GM21423 (cell line): ENCODE measurements at regions not wholly inside any gene's neighbourhood (a gene's known extent, or its start where the extent isn't known, plus 50 kb on each side); places are given as distances from the start of the nearest gene placed in this dataset.
"Not testable (repeated sequence)": the region's sequence is repeated elsewhere in the genome, so short reads cannot be mapped to it uniquely, and the experiment has no call there.

Source experiments
- ATAC-seq: cut with Tn5 transposase; IDR thresholded peaks from one replicate; pipeline ENCODE4 v1.9.1; 2021; ENCODE audit warnings: mild to moderate bottlenecking, moderate library complexity; ENCODE audit not compliant: unreplicated experiment

DNA sequence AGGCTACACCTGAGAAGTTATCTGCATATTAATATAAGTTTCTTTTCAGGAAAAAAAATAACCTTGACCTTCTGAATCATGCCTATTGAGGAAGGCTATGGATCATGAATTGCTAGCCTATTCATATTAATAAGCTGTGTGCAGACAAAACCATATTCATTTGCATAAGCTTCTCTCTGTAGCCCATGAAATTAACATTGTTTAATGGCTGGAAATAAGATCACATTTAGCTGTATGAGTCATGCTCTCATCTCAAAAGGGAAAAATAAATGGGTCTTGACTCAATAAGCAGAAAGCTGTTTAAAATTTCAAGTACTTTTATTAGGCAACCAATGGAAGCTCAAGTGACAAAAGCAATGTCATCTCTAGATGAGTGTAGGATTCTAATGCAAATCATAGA, 330.0 kb upstream of the DEPDC1 start:
- no peak for ATAC-seq

DNA sequence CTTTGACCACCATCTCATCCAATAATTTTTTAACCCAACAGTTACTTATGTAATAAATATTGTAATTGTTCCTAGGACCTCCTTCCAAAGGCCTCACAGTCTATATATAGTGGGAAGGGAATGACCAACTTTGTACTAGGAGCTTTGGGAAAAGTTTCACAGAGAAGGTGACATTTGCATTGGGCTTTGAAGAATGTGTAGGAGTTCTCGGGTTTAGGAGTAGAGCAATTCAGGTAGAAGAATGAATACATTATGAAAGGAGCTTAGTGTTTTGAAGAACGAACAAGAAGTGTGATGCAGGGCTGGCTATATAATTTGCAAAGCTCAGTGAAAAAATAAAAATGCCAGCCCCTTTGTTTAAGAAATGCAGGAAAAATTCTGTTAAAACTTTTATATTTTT, 330.4 kb upstream of the DEPDC1 start:
- ATAC-seq = no peak

DNA sequence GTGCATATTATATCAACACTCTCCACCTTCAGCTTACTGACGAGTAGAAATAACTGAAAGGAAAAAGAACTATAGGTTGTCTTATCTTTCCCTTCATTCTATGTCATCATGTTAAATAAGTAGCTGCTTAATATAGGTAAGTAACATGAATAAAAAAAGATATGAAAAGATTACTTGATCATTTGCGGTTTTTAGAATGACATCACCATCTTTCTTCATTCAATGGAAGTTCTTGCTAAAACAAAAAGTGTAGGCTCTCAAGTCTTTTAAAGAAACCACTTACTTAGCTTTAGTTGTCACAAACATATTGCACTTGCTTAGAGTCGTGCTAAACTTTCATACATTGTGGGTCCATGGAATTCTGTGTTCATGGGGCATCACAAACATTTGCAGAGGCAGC, 331.1 kb upstream of the DEPDC1 start:
- no peak for ATAC-seq

DNA sequence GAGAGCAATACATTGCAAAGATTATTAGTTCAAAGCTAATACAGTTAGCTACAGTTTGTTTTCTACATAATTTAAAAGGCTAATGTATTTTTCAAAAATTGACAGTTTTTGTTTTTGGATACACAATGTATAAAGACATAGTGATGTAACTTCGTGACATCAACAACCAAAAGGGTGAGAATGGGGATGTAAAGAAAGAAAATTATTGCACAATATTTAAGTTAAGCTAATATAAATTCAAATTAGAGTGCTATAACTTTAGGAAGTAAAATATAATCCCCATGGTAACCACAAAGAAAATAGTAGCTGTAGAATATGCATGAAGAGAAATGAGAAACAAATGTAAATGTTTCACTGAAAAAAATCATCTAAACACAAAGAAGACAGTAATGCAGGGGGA, 334.4 kb upstream of the DEPDC1 start:
- ATAC-seq = no peak

DNA sequence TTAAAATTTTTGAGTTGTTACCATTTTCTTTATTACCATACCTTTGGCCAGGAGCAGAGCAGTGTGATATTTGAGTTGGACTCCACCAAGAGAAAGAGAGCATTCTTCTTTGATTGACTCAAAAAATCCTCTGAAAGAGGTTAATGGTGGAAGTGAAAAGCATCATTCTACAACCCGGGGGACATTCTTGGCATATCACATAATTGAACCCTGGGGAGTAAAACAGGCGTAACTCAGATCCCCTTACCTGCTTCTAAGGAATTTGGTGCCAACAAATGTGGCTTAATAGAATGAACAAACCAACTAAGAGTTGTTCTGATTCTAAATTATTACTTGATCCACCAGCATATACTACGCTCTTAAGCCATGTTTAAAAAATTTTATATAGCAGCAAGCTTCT, 351.1 kb upstream of the DEPDC1 start:
- no peak for ATAC-seq

DNA sequence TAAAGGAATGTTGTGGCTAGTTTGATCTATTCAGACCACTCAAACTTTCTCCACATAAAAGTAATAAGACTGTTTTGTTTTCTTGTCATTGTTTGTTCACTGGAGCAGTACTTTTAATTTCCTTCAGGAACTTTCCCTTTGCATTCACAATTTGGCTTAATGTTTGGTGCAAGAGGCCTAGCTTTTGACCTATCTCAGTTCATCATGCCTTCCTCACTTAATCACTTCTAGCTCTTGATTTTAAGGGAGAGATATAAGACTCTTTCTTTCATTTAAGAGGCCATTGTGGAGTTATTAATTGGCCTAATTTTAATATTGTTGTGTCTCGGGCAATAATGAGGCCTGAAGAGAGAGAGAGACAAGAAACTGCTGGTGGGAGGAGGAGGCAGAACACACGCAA, 371.7 kb upstream of the DEPDC1 start:
- ATAC-seq = no peak

DNA sequence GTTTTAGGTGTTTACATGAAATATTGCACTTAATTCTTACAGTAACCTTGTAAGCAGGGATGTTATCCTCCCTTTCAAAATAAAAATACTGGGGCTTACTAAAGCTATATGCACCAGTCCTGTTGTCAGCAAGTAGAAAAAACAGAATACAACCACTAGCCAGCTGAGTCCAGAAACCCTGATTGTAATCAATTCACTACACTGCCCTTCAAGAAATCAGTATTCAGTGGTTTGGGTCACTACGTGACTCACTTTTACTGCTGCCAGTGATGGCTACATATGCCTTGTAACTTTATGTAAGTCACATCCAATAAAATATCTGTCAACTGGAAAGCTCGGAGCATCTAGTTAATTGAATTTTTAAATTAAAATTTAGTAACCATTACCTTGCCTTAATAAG, 376.3 kb upstream of the DEPDC1 start:
- no peak for ATAC-seq

DNA sequence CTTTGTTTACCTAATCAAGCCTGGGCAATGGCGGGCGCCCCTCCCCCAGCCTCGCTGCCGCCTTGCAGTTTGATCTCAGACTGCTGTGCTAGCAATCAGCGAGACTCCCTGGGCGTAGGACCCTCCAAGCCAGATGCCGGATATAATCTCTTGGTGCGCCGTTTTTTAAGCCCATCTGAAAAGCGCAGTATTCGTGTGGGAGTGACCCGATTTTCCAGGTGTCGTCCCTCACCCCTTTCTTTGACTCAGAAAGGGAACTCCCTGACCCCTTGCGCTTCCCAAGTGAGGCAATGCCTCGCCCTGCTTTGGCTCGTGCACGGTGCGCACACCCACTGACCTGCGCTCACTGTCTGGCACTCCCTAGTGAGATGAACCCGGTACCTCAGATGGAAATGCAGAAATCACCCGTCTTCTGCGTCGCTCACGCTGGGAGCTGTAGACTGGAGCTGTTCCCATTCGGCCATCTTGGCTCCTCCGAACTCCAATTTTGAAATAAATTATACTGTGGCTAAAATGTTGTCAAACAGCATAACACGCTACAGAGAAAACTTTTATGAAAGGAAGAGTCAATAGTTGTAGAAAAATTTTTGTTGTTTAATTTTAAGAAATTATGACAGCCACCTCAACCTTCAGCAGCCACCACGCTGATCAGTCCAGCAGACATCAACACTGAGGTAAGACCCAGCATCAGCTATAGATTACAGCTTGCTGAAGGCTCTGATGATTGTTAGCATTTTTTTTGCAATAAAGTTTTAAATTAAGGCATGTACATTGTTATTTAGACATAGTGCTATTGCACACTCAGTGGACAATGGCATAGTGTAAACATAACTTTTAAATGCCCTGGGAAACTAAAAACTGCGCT, 384.7 kb upstream of the DEPDC1 start:
- ATAC-seq = not testable (repeated sequence)

DNA sequence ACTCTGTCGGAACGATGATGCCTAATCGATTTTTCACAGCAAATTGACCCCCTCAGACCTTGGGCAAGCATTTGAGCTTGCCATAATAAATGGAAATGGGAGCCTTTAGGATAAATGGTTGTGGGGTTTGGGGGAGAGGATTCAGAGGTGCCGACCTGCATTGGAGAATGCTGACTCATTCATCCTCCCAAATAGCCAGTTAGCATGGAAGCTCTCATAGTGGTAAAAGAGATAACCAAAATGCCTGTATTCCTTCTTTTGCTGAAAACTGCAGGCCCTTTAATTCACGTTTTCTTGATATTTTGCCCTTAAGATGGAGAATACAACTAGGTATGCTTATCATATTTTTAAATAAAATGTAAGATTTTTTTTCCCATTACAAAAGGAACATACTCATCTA, 392.6 kb upstream of the DEPDC1 start:
- no peak for ATAC-seq

DNA sequence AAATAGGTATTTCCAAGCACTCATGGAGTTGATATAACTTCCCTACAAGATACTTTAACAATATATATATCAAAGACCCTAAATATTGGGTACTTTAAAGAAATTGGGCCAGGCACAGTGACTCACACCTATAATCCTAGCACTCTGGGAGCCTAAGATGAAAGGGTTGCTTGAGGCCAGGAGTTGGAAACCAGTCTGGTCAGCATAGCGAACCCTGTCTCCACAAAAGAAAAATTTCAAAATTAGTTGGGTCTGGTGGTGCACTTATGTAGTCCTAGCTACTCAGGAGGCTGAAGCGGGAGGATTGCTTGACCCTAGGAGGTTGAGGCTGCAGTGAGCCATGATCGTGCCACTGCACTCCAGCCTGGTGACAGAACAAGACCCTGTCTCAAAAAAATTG, 393.9 kb upstream of the DEPDC1 start:
- ATAC-seq = no peak

DNA sequence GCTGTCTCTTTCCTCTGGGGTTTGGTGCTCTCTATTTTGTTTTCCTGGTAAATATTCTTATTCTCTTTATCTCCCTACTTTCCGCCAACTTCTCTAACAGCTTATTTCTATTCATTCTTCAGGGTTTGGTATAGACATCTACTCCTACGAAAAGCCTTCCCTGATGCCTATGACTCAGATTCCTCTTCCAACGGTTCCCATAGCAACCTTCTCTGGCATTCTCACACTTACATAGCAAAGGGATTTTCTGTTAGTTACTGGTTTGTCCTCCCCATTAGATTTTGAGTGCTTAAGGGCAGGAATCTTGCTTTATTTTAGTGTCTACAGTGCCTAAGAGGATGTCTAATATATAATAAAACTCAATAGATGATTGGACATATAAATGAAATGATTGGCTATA, 407.6 kb upstream of the DEPDC1 start:
- no peak for ATAC-seq

DNA sequence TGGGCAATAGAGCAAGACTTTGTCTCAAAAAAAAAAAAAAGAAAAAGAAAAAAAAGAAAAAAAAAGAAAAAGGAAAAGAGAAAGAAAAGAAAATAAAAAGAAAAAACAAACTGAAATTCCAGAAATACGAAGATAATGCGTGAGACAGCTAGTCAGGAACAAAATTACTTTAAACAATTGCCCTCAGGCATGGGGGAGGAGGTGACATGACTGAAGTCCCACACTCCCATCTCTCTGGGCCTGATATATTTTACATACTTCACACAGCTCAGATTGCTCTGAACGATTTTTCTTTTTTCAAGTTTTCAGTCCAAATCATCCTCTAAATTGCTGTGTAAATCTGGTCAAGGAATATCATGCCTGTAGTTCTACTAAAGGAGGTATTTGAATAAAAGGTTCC, 409.5 kb upstream of the DEPDC1 start:
- no peak for ATAC-seq

DNA sequence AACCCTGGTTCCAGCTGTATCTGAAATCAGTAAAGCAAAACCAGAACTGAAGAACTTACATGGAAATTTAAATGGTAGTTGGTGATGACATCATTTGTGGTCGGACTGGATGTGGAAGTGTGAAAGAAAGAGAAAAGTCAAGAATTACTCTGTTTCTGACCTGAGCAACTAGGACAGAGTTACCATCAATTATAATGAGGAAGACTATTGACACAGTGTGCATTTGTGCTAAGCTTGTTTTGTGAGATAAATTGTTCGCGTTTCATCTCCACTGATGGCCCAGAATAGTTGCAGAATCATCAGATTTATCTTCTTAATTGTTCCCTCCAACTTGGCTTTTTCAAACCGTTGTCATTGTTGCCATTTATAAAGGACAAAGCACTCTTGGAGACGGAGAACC, 410.6 kb upstream of the DEPDC1 start:
- no peak for ATAC-seq

DNA sequence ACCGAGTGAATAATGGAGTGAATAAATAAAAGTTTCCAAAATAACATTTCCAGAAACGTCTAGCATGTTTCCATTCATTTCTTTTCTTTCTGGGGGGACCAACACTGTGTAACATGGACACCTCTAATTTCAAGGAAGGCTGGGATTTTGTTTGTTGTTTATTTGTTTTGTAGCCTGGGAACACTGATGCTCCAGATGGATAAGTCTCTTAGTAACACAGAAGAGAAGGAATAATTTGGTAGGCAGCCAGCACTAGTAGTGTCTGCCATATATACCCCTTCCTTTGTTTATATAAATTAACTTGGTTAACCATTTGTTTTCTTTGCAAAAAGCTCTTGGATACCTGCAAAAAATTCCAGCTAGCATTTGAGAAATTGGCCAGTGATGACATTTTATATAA, 411.4 kb upstream of the DEPDC1 start:
- ATAC-seq = no peak

DNA sequence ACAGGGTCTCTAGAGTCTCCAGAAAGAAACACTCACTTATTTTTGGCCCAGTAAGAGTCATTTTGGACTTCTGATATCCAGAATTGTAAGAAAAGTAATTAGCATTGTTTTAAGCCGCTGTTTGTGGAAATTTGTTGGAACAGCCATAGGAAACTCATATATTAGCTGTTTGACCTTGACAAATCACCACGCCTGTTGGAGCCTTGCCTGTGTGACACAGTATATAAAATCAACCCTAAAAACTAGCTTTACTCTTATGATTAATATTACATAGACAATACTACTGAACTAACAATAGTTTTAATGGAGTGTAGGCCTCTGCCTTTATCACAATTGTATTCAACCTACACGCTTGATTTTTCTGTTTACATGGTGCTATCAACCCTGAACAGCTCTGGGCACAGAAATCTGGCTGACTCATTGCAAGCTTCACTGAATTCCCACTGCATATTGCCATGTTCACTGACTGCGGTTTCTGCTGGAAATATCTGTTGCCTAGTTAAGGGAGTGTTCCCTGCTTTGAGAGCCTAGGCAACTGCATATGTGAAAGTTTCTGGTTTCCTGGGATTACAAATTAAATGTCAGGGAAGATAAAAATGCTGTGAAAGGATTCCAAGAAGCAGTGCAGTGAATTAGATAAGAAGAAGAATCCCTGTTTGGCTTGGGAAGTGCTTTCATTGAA, 419.5 kb upstream of the DEPDC1 start:
- ATAC-seq = no peak

DNA sequence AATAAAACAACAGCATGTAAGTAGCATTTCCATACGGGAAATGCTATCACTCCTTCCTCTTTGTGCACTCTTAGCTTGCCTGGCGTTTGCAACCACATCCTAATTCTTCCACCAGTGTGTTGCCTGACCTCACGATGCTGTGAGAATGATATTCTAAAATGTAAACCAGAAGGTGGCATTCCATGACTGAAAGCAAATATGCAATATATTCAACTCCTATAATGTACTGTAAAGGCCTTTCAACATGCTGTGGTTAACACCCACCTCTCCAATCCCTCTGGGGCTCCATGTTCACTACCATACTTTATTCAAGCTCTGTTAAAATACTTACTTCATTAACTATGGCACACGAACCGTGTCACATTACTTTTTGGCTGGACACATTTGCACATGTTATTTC, 420.6 kb upstream of the DEPDC1 start:
- no peak for ATAC-seq

DNA sequence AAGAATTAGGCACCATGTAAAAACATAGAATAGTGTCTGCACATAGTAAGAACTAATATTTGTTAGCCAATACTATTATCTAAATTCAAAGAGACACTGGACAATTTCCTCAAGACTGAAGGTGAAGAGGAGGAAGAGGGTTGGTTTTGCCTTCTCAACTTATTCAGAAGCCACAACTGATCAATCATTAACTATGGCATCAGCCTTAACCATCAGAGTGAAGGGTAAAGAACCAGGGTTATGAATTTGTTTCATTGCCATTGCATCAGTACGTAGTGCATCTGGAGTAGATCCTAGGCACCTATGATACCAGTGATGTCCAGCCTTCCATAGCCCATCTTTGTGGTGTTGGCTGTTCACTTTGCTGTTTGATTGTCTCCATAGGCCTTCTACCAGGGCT, 421.7 kb upstream of the DEPDC1 start:
- peak; percentile 48 for ATAC-seq

DNA sequence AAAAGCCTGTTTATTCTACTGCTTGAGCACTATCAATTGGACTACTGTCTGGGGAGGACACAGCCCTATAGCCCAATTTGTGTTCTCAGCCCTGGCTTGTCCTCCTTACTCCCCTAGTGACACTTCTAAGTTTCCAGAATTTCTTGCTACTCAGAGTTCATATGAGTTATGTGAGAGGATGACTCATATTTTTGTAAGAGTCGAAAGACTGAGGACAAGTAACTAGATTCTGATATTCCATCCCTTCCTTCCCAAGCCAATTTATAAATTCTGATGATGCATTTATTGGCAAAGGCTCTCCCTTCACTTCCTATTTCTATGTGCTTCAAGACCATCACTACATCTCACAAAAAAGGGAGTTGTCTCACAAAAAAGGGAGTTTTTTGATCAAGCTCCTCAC, 422.2 kb upstream of the DEPDC1 start:
- no peak for ATAC-seq

DNA sequence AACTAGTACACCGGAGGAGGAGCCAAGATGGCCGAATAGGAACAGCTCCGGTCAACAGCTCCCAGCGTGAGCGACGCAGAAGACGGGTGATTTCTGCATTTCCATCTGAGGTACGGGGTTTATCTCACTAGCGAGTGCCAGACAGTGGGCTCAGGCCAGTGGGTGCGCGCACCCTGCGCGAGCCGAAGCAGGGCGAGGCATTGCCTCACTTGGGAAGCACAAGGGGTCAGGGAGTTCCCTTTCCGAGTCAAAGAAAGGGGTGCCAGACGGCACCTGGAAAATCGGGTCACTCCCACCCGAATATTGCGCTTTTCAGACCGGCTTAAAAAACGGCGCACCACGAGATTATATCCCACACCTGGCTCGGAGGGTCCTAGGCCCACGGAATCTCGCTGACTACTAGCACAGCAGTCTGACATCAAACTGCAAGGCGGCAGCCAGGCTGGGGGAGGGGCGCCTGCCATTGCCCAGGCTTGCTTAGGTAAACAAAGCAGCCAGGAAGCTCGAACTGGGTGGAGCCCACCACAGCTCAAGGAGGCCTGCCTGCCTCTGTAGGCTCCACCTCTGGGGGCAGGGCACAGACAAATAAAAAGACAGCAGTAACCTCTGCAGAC, 426.7 kb upstream of the DEPDC1 start:
- ATAC-seq = not testable (repeated sequence)

DNA sequence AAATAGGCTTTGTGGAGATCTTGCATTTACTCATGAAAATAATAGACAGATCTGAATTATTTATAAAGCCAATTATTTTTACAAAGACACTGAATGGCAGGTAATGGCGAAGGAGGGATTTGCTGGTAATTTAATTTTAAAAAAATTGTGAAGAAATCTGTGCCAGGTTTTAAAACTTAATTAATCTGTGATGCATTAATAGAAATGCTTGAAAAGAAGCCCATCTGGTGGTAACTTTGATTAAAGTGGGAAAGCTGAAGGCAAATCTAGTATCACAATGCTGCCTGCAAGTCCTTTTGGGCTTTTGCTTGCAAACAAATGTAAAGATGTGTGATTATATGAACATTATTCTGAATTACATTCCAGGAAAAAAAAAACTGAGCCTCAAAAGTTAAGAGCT, 433.2 kb upstream of the DEPDC1 start:
- no peak for ATAC-seq

DNA sequence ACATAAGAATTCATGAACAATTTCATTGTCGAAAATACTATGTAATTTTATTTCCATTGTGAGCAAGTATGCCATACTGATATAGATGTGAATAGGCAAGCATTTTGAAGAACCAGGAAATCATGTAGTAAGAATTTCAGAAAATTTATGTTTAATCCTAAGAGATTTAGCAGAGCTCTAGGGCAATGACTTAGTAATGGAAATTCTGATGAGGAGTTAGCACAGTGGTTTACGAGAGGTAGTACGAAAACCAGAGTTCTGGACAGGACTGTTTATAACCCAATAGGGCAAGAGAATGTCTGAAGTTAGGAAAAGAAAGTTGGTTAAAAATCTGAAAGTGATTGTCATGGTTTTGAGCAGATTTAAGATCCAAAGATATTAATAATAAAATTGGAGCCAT, 439.6 kb upstream of the DEPDC1 start:
- ATAC-seq = no peak

DNA sequence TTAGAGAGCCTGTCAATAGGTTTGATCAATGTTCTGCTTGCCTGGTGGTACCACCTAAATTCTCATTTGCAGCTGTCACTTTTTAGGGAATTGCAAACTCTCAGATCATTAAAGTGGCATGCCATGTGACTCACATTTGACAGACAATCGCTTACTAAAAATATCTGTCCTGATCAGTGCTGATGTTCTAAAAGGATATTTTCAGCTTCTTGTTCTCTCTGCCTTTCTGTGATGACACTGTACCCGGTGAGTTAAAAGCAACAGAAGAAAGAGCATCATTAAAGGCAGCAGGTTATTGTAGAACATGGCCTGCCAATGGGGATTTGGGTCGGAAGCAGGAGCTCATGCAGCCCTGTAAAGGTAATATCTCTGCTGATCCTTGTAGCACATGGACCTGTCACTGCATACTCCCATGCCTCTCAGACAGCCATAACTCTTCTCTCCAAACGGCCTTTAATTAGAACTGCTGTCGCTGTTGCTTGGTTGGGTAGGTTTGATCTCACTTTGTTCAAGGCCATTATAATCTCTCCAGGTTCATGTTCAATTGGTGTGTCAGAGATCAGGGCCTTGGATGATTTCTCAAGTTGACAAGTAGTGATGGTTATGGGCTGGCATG, 441.3 kb upstream of the DEPDC1 start:
- ATAC-seq = no peak
